ENCODE measurements at regions not wholly inside any gene's neighbourhood (a gene's known extent, or its start where the extent isn't known, plus 50 kb on each side); places are given as distances from the start of the nearest gene placed in this dataset.

DNA sequence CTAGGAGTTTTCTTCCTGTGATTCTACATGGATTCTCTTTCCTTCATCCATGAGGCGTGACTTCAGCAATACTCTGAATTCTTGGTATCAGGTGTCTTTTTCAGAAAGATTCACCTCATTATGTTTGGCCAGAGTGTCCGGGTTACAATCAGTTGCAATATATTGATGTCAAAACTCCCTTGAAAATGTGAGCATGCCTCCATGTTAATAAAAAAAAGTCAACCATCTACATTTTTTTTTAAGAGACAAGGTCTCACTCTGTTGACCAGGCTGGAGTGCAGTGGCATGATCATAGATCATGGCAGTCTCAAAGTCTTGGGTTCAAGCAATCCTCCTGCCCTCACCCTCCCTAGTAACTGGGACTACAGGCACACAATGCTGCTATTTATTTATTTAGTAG is 80.9 kb upstream of the NEUROD1 start:
- TF ChIP-seq MYC (IDR thresholded peaks at IDR 0.05; ENCODE audit: borderline replicate concordance, low read length) (no peak), JUNB (IDR thresholded peaks at IDR 0.05) (no peak), CTCF (IDR thresholded peaks at IDR 0.05) (no peak), ESRRA (IDR thresholded peaks at IDR 0.05; ENCODE audit: borderline replicate concordance, low read length) (no peak), POLR2AphosphoS2 (conservative IDR thresholded peaks at IDR 0.05; ENCODE audit: low read length) (no peak), MAX (IDR thresholded peaks at IDR 0.05) (no peak)
- TF ChIP-seq, protein P1, sequence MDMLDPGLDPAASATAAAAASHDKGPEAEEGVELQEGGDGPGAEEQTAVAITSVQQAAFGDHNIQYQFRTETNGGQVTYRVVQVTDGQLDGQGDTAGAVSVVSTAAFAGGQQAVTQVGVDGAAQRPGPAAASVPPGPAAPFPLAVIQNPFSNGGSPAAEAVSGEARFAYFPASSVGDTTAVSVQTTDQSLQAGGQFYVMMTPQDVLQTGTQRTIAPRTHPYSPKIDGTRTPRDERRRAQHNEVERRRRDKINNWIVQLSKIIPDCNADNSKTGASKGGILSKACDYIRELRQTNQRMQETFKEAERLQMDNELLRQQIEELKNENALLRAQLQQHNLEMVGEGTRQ (IDR thresholded peaks at IDR 0.05) = no peak
- TF ChIP-seq, protein P2, sequence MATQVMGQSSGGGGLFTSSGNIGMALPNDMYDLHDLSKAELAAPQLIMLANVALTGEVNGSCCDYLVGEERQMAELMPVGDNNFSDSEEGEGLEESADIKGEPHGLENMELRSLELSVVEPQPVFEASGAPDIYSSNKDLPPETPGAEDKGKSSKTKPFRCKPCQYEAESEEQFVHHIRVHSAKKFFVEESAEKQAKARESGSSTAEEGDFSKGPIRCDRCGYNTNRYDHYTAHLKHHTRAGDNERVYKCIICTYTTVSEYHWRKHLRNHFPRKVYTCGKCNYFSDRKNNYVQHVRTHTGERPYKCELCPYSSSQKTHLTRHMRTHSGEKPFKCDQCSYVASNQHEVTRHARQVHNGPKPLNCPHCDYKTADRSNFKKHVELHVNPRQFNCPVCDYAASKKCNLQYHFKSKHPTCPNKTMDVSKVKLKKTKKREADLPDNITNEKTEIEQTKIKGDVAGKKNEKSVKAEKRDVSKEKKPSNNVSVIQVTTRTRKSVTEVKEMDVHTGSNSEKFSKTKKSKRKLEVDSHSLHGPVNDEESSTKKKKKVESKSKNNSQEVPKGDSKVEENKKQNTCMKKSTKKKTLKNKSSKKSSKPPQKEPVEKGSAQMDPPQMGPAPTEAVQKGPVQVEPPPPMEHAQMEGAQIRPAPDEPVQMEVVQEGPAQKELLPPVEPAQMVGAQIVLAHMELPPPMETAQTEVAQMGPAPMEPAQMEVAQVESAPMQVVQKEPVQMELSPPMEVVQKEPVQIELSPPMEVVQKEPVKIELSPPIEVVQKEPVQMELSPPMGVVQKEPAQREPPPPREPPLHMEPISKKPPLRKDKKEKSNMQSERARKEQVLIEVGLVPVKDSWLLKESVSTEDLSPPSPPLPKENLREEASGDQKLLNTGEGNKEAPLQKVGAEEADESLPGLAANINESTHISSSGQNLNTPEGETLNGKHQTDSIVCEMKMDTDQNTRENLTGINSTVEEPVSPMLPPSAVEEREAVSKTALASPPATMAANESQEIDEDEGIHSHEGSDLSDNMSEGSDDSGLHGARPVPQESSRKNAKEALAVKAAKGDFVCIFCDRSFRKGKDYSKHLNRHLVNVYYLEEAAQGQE (IDR thresholded peaks at IDR 0.05) = no peak
